DND-41 (cell line): ENCODE measurements at regions not wholly inside any gene's neighbourhood (a gene's known extent, or its start where the extent isn't known, plus 50 kb on each side); places are given as distances from the start of the nearest gene placed in this dataset.

Experiments
- EZH2 ChIP-seq: IDR thresholded peaks from 3 replicates; pipeline ENCODE4 v1.6.1; 2012; ENCODE audit warnings: borderline replicate concordance, low read depth, mild to moderate bottlenecking, moderate library complexity, low read length, inconsistent platforms; ENCODE audit not compliant: severe bottlenecking
- TF ChIP-seq, protein P1 (sequence below): IDR thresholded peaks from 2 replicates; pipeline ENCODE4 v1.5.1; 2012; ENCODE audit warnings: borderline replicate concordance, low read length, moderate library complexity, mild to moderate bottlenecking; ENCODE audit not compliant: poor library complexity, severe bottlenecking; ENCODE audit errors: extremely low read depth

DNA sequence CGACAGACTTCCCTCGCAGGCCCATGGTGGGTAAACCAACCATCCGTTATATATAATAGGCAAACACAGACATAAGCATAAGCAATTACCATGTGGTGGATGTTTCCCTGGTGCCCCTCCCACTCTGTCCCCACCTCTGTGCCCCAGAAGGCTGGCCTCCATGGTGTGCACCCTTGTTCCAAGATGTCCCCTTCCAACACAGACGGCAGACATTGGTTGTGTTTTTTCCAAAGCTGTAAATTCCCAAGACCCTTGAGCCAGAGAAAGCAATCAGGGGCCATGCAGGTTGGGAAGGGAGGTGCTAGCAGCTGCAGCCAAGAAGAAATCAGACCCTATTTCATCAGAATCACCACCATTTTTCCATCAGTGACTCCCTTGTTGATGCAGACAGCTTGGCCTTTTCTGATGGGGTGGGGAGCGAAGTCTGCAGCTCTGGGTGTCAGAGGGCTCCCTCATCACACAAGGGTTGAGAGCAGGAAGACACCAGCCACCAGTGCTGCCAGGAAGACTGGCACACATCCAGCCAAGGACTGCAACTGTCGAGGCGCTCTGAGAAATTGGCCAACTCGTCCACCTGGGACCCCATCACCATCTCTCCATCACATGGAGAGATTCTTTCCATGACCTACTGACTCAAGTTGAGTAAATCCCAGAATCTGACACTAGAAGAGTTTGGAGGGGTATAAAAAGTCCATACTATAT is 86.8 kb upstream of the CHST15 start:
- TF ChIP-seq, protein P1, sequence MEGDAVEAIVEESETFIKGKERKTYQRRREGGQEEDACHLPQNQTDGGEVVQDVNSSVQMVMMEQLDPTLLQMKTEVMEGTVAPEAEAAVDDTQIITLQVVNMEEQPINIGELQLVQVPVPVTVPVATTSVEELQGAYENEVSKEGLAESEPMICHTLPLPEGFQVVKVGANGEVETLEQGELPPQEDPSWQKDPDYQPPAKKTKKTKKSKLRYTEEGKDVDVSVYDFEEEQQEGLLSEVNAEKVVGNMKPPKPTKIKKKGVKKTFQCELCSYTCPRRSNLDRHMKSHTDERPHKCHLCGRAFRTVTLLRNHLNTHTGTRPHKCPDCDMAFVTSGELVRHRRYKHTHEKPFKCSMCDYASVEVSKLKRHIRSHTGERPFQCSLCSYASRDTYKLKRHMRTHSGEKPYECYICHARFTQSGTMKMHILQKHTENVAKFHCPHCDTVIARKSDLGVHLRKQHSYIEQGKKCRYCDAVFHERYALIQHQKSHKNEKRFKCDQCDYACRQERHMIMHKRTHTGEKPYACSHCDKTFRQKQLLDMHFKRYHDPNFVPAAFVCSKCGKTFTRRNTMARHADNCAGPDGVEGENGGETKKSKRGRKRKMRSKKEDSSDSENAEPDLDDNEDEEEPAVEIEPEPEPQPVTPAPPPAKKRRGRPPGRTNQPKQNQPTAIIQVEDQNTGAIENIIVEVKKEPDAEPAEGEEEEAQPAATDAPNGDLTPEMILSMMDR = no peak
- TF ChIP-seq EZH2 = no peak
